Upper lobe of left lung (tissue), 6 donors: ENCODE measurements at regions not wholly inside any gene's neighbourhood (a gene's known extent, or its start where the extent isn't known, plus 50 kb on each side); places are given as distances from the start of the nearest gene placed in this dataset.
"Not testable (repeated sequence)": the region's sequence is repeated elsewhere in the genome, so short reads cannot be mapped to it uniquely, and the experiment has no call there.

Experiments used
- ATAC-seq, 2 donors: fragments of 200-7000 bp; cut with Tn5 transposase; one replicate each; pipeline ENCODE4 v1.9.1; 2022; ENCODE audit warnings: mild to moderate bottlenecking in 2 of 2, moderate library complexity in 2 of 2; ENCODE audit not compliant: low FRiP score in 2 of 2
- DNase-seq, 2 donors: peaks; one replicate each; pipeline ENCODE4 v3.0.0-alpha.2; 2019 to 2020
- H3K27ac ChIP-seq, 4 donors: fragments of 200-600 bp; sonication (generic); one replicate each; pipeline ENCODE4 v1.5.1; 2016 to 2019
- H3K27me3 ChIP-seq, 4 donors: fragments of 200-600 bp; sonication (generic); one replicate each; pipeline ENCODE4 v1.5.1; 2017 to 2019
- H3K36me3 ChIP-seq, 4 donors: fragments of 200-600 bp; sonication (generic); one replicate each; pipeline ENCODE4 v1.5.1; 2016 to 2019
- H3K4me1 ChIP-seq, 4 donors: fragments of 200-600 bp; sonication (generic); one replicate each; pipeline ENCODE4 v1.5.1; 2018 to 2019
- H3K4me3 ChIP-seq, 4 donors: fragments of 200-600 bp; sonication (generic); one replicate each; pipeline ENCODE4 v1.5.1; 2017 to 2019; ENCODE audit warnings: mild to moderate bottlenecking in 2 of 4, moderate library complexity in 1 of 4
- H3K9me3 ChIP-seq, 4 donors: fragments of 200-600 bp; sonication (generic); one replicate each; pipeline ENCODE4 v1.5.1; 2018 to 2019
- EP300 ChIP-seq, 4 donors: sonication (generic); formaldehyde crosslinking; IDR thresholded peaks; one replicate each; pipeline ENCODE4 v1.5.1; 2017; ENCODE audit warnings: antibody characterized with exemption in 4 of 4, control low read depth in 2 of 4
- POLR2A ChIP-seq, 4 donors: fragments of 450-650 bp; IDR thresholded peaks; one replicate each; pipeline ENCODE4 v1.5.1; 2016 to 2017; ENCODE audit warnings: antibody characterized with exemption in 4 of 4, mild to moderate bottlenecking in 2 of 4
- POLR2AphosphoS5 ChIP-seq, 2 donors: sonication (generic); formaldehyde crosslinking; IDR thresholded peaks; one replicate each; pipeline ENCODE4 v1.5.1; 2017; ENCODE audit warnings: antibody characterized with exemption in 2 of 2
- WGBS, 2 donors: methylation state at CpG; one replicate each; pipeline ENCODE4 v1.1.5; 2017 to 2018; 5-methylcytosine and 5-hydroxymethylcytosine counted together
- TF ChIP-seq, protein P1 (sequence below), 6 experiments: fragments of 450-650 bp in 4 of 6; fragments of 200-600 bp in 2 of 6; sonication (generic) in 2 of 6; IDR thresholded peaks; one replicate each; pipeline ENCODE4 v1.5.1; 2016 to 2019; ENCODE audit warnings: antibody characterized with exemption in 6 of 6
- donor health status: DM: no; HTN: no; CAD: no; lungs with moderate emphysema.
- donor health status: DM: no; HTN: yes; CAD: no; lungs with severe emphysema.

DNA sequence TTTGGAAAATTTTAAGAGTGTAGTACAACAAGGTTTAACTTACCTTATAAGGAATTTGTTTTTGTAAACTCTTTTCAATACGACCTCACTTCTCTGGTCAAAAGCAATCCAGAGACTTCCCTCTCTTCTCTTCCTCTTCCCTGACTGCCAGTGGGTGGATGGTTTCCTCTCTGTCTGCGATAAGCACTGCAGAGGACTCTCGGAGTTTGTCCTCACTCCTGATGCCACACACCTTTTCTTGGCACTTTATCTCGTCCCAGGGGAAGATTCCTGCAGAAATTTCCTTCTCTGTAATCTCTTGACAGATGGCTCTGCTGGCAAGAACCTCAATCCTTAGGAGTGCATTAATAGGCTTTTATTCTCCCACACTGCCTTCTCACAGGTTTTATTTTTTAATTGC is 641.6 kb downstream of the NR2F1-AS1 start:
- Histone ChIP-seq H3K36me3 (no peaks in the 10 kb centered on the region), H3K4me3 (no peak overlapping the region), H3K27me3 (no peaks in the 10 kb centered on the region), H3K4me1 (no peaks in the 10 kb centered on the region), H3K27ac (no peak overlapping the region), H3K9me3 (no peaks in the 10 kb centered on the region)
- 17 to 22% methylated on average over 4 of the region's 4 CpGs for WGBS, 2 donors
- TF ChIP-seq EP300 (IDR thresholded peaks at IDR 0.05) (no peak), POLR2AphosphoS5 (IDR thresholded peaks at IDR 0.05) (no peak), POLR2A (IDR thresholded peaks at IDR 0.05) (no peak)
- TF ChIP-seq, protein P1, sequence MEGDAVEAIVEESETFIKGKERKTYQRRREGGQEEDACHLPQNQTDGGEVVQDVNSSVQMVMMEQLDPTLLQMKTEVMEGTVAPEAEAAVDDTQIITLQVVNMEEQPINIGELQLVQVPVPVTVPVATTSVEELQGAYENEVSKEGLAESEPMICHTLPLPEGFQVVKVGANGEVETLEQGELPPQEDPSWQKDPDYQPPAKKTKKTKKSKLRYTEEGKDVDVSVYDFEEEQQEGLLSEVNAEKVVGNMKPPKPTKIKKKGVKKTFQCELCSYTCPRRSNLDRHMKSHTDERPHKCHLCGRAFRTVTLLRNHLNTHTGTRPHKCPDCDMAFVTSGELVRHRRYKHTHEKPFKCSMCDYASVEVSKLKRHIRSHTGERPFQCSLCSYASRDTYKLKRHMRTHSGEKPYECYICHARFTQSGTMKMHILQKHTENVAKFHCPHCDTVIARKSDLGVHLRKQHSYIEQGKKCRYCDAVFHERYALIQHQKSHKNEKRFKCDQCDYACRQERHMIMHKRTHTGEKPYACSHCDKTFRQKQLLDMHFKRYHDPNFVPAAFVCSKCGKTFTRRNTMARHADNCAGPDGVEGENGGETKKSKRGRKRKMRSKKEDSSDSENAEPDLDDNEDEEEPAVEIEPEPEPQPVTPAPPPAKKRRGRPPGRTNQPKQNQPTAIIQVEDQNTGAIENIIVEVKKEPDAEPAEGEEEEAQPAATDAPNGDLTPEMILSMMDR (IDR thresholded peaks at IDR 0.05), result no peak
- DNase-seq (no peak), ATAC-seq (no peak)

DNA sequence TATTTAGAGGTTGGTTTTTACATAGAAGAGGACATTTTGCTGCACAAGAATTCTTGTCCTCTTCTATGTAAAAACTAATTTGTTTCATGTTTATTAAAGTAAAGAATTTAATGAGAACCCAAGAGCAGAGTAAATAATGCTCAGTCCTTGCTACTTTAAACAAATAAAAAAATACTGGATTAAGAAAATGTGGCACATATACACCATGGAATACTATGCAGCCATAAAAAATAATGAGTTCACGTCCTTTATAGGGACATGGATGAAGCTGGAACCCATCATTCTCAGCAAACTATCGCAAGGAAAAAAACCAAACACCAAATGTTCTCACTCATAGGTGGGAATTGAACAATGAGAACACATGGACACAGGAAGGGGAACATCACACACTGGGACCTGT is 643.6 kb downstream of the NR2F1-AS1 start:
- not testable (repeated sequence) for DNase-seq, ATAC-seq, H3K9me3 ChIP-seq, H3K27me3 ChIP-seq, H3K27ac ChIP-seq, H3K4me3 ChIP-seq, H3K4me1 ChIP-seq, H3K36me3 ChIP-seq
- 70 to 73% methylated on average over 2 of the region's 2 CpGs for WGBS, 2 donors

DNA sequence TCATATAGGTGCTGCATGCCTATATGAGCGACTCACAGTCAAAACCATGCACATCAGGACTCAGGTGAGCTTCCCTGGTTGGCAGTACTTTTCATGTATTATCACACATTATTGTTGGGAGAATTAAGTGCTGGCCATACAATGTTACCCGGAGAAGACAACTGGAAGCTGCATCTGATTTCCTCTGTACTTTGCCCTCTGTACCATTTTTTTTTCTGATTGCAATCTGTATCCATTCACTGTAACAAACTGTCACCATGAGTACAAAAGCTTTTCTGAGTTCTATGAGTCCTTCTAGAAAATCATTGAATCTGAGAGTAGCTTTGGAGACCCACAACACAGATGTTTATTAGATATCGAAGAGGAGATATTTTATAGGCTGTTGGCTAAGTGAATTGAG is 651.0 kb downstream of the NR2F1-AS1 start:
- TF ChIP-seq EP300 (IDR thresholded peaks at IDR 0.05), result no peak
- TF ChIP-seq, protein P1 (IDR thresholded peaks at IDR 0.05), result no peak
- no peak for TF ChIP-seq POLR2A (IDR thresholded peaks at IDR 0.05)
- TF ChIP-seq POLR2AphosphoS5 (IDR thresholded peaks at IDR 0.05), result no peak
- H3K4me3 ChIP-seq, result no peak overlapping the region
- DNase-seq (no peak), ATAC-seq (no peak)
- no peaks in the 10 kb centered on the region for H3K9me3 ChIP-seq
- no peaks in the 10 kb centered on the region for H3K4me1 ChIP-seq
- 85 to 86% methylated on average over 3 of the region's 3 CpGs for WGBS, 2 donors
- no peak overlapping the region for H3K27ac ChIP-seq
- H3K36me3 ChIP-seq, result no peaks in the 10 kb centered on the region
- no peaks in the 10 kb centered on the region for H3K27me3 ChIP-seq

DNA sequence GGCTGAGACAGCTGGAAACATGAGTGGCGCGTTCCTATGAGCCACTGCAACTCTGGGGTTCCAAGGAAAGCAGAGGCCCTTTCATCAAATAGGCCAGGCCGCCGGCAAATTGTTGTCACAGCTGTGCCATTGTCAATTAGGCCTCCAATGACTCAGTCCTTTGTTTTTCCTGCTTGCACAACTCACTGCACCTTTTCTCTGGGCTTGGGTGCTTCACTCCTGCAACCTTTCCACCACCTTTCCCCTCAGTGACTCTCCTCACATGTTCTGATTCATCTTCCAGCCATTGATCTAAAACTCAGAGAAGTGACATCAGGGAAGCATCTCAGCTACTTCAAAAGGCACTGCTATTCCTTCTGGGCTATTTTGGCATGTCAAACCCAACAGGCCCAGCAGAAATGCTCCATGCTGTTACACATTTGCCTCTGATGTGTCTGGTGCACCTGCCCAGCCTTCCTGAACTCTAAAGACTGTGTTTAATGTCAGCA is 653.7 kb downstream of the NR2F1-AS1 start:
- ATAC-seq, result no peak
- no peak for DNase-seq
- Histone ChIP-seq H3K27ac (no peak overlapping the region), H3K27me3 (no peaks in the 10 kb centered on the region), H3K4me3 (no peak overlapping the region), H3K36me3 (no peaks in the 10 kb centered on the region), H3K4me1 (no peaks in the 10 kb centered on the region), H3K9me3 (no peaks in the 10 kb centered on the region)
- no peak for TF ChIP-seq EP300 (IDR thresholded peaks at IDR 0.05)
- TF ChIP-seq POLR2A (IDR thresholded peaks at IDR 0.05), result no peak
- TF ChIP-seq, protein P1 (IDR thresholded peaks at IDR 0.05), result no peak
- TF ChIP-seq POLR2AphosphoS5 (IDR thresholded peaks at IDR 0.05), result no peak
- 60 to 76% methylated on average over 4 of the region's 4 CpGs for WGBS, 2 donors

DNA sequence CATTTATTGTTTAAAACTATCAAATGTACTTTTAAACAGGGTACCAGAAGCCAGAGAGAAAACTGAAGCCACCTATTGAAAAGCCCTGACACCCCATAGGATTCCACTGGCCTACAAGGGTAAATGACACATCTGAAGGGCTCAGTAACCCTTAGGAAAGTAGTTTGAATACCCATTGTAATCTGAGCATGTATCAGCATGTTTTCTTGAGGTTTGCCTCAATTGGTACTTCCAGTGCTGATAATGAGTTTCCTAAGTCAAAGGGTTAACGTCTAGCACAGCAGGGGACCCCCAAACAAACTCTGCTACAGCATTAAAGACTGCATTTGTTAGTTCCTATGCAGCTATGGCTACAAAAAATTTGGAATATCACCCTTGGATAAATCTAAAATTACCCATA is 657.1 kb downstream of the NR2F1-AS1 start:
- WGBS, 2 donors, result 50 to 52% methylated on average over 1 of the region's 1 CpG
- TF ChIP-seq EP300 (IDR thresholded peaks at IDR 0.05), result no peak
- TF ChIP-seq POLR2A (IDR thresholded peaks at IDR 0.05), result no peak
- TF ChIP-seq POLR2AphosphoS5 (IDR thresholded peaks at IDR 0.05), result no peak
- TF ChIP-seq, protein P1 (IDR thresholded peaks at IDR 0.05), result no peak
- H3K9me3 ChIP-seq, result no peaks in the 10 kb centered on the region
- H3K27me3 ChIP-seq, result no peaks in the 10 kb centered on the region
- no peaks in the 10 kb centered on the region for H3K36me3 ChIP-seq
- no peaks in the 10 kb centered on the region for H3K4me1 ChIP-seq
- H3K27ac ChIP-seq, result no peak overlapping the region
- no peak overlapping the region for H3K4me3 ChIP-seq
- ATAC-seq (no peak), DNase-seq (no peak)
